Uterus (tissue), 3 donors: ENCODE measurements at regions not wholly inside any gene's neighbourhood (a gene's known extent, or its start where the extent isn't known, plus 50 kb on each side); places are given as distances from the start of the nearest gene placed in this dataset.

Experiments
- DNase-seq, 2 donors: peaks; one replicate each; pipeline ENCODE4 v3.0.0-alpha.2; 2019 to 2020
- H3K27ac ChIP-seq, 2 donors: fragments of 200-600 bp; sonication (generic); 1 replicate in 1 of 2; 2 replicates in 1 of 2; pipeline ENCODE4 v1.5.1; 2016 to 2018
- H3K27me3 ChIP-seq, 2 donors: fragments of 200-600 bp; sonication (generic); one replicate each; pipeline ENCODE4 v1.5.1; 2018 to 2019; ENCODE audit warnings: control low read depth in 1 of 2
- H3K36me3 ChIP-seq, 2 donors: fragments of 200-600 bp; sonication (generic); one replicate each; pipeline ENCODE4 v1.5.1; 2019; ENCODE audit warnings: control low read depth in 1 of 2
- H3K4me1 ChIP-seq, 2 donors: fragments of 200-600 bp; sonication (generic); one replicate each; pipeline ENCODE4 v1.5.1; 2018 to 2019; ENCODE audit warnings: control low read depth in 1 of 2
- H3K4me3 ChIP-seq, 2 donors: fragments of 200-600 bp; sonication (generic); 1 replicate in 1 of 2; 2 replicates in 1 of 2; pipeline ENCODE4 v1.5.1; 2018 to 2019; ENCODE audit warnings: mild to moderate bottlenecking in 1 of 2
- H3K9me3 ChIP-seq, 2 donors: fragments of 200-600 bp; sonication (generic); one replicate each; pipeline ENCODE4 v1.5.1; 2019; ENCODE audit warnings: control low read depth in 1 of 2
- CTCF ChIP-seq, 4 experiments: fragments of 200-600 bp in 2 of 4; fragments of 450-650 bp in 2 of 4; sonication (generic) in 2 of 4; IDR thresholded peaks; one replicate each; pipeline ENCODE4 v1.5.1; 2016 to 2019; ENCODE audit warnings: antibody characterized with exemption in 4 of 4, mild to moderate bottlenecking in 2 of 4, moderate library complexity in 1 of 4
- POLR2A ChIP-seq, 2 donors: fragments of 450-650 bp; IDR thresholded peaks; one replicate each; pipeline ENCODE4 v1.6.1; 2016; ENCODE audit warnings: antibody characterized with exemption in 2 of 2, mild to moderate bottlenecking in 1 of 2, moderate library complexity in 1 of 2
- intact Hi-C: fragments of 100-400 bp; cut with DNase I; formaldehyde crosslinking; loops from one replicate; pipeline ENCODE4 v1.15.1; 2023; ENCODE audit warnings: low total_unique reads
- donor health status: DM: yes; HTN: yes; CAD: no.

GRCh38 chr4:60296386-60296785 lies 903.7 kb upstream of the ADGRL3 start:
- DNase-seq, result no peak
- Histone ChIP-seq H3K27ac (no peak overlapping the region), H3K4me3 (no peak overlapping the region), H3K9me3 (no peaks in the 10 kb centered on the region), H3K27me3 (no peaks in the 10 kb centered on the region), H3K36me3 (no peaks in the 10 kb centered on the region), H3K4me1 (no peaks in the 10 kb centered on the region)
- TF ChIP-seq POLR2A (IDR thresholded peaks at IDR 0.05) (no peak), CTCF (IDR thresholded peaks at IDR 0.05) (no peak)
- intact Hi-C loops, result no loop called here

GRCh38 chr4:60313611-60314178 lies 886.4 kb upstream of the ADGRL3 start:
- Histone ChIP-seq H3K4me3 (no peak overlapping the region), H3K9me3 (no peaks in the 10 kb centered on the region), H3K36me3 (no peaks in the 10 kb centered on the region), H3K27ac (no peak overlapping the region), H3K27me3 (no peaks in the 10 kb centered on the region), H3K4me1 (no peaks in the 10 kb centered on the region)
- no peak for DNase-seq
- TF ChIP-seq POLR2A (IDR thresholded peaks at IDR 0.05), result no peak
- intact Hi-C loops, result no loop called here

GRCh38 chr4:60314416-60314815 lies 885.7 kb upstream of the ADGRL3 start:
- intact Hi-C loops, result no loop called here
- no peaks in the 10 kb centered on the region for H3K27me3 ChIP-seq
- no peak for TF ChIP-seq CTCF (IDR thresholded peaks at IDR 0.05)
- no peaks in the 10 kb centered on the region for H3K4me1 ChIP-seq
- no peak overlapping the region for H3K4me3 ChIP-seq
- DNase-seq, result no peak
- H3K27ac ChIP-seq, result no peak overlapping the region
- no peaks in the 10 kb centered on the region for H3K9me3 ChIP-seq
- H3K36me3 ChIP-seq, result no peaks in the 10 kb centered on the region

- no peaks in the 10 kb centered on the region for H3K4me1 ChIP-seq
- no peak for TF ChIP-seq CTCF (IDR thresholded peaks at IDR 0.05)
- TF ChIP-seq POLR2A (IDR thresholded peaks at IDR 0.05), result no peak
- no peak for DNase-seq
These were observed 884.5 kb upstream of the ADGRL3 start for GRCh38 chr4:60315586-60315985.

GRCh38 chr4:60326735-60327134 lies 873.4 kb upstream of the ADGRL3 start:
- Histone ChIP-seq H3K27ac (no peak overlapping the region), H3K4me3 (no peak overlapping the region), H3K27me3 (no peaks in the 10 kb centered on the region), H3K36me3 (no peaks in the 10 kb centered on the region), H3K9me3 (no peaks in the 10 kb centered on the region), H3K4me1 (no peaks in the 10 kb centered on the region)
- TF ChIP-seq CTCF (IDR thresholded peaks at IDR 0.05), result no peak
- no peak for TF ChIP-seq POLR2A (IDR thresholded peaks at IDR 0.05)
- DNase-seq, result no peak
- intact Hi-C loops, result no loop called here

More at GRCh38 chr4:60315586-60315985, 884.5 kb upstream of the ADGRL3 start:
- H3K4me3 ChIP-seq, result no peak overlapping the region
- no peaks in the 10 kb centered on the region for H3K36me3 ChIP-seq
- no peaks in the 10 kb centered on the region for H3K9me3 ChIP-seq
- H3K27me3 ChIP-seq, result no peaks in the 10 kb centered on the region
- no peak overlapping the region for H3K27ac ChIP-seq
- intact Hi-C loops, result no loop called here

GRCh38 chr4:60327651-60328050 lies 872.5 kb upstream of the ADGRL3 start:
- H3K4me1 ChIP-seq, result no peaks in the 10 kb centered on the region
- DNase-seq, result no peak
- TF ChIP-seq CTCF (IDR thresholded peaks at IDR 0.05), result no peak
- no peak for TF ChIP-seq POLR2A (IDR thresholded peaks at IDR 0.05)
- no peaks in the 10 kb centered on the region for H3K9me3 ChIP-seq
- intact Hi-C loops, result no loop called here
- no peak overlapping the region for H3K27ac ChIP-seq
- H3K4me3 ChIP-seq, result no peak overlapping the region
- H3K36me3 ChIP-seq, result no peaks in the 10 kb centered on the region
- no peaks in the 10 kb centered on the region for H3K27me3 ChIP-seq
